ENCODE measurements at regions not wholly inside any gene's neighbourhood (a gene's known extent, or its start where the extent isn't known, plus 50 kb on each side); places are given as distances from the start of the nearest gene placed in this dataset.

DNA sequence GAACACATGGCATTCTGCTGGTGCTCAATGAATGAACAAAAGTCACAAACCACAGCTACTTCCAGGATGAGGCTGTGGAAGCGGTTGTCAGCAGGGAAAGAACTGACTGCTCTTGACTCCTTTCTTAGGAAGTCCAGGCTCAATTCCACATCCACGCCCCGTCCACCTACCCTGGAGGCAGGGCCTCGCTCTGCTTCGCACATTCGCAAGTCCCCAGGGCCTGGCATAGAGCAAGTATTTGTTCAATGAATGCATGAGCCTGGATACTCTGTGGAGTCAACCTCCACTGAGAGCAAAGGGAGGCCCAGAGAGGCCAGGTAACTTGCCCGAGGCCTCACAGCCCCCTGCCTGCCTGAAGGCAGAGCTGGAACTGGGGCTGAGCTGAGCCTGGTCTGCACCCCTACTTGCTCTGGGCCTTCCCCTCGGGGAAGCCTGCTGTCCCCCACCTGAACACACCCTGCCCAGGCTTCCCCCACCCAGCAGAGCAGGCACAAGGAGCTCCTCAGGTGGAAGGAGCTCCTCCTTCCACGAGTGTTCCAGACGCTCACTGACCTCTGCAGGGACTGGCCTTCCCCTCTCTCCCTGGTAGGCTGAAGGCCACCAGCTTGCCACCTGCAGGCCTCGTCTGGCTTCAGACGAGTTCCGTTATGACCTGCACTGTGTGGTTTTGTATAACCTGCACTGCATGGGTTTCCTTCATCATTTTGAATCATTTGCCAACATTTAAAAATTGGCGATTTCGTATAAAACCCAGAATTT, 119.3 kb upstream of the PTPN1 start:
- TF ChIP-seq JUN (IDR thresholded peaks at IDR 0.05; ENCODE audit: borderline replicate concordance, insufficient read depth, insufficient read length, low read depth) (no peak), POLR2A (IDR thresholded peaks at IDR 0.05; ENCODE audit: low read depth, low read length) (no peak), GATA2 (IDR thresholded peaks at IDR 0.05; ENCODE audit: insufficient read depth, insufficient read length, low read depth, low read length) (no peak), FOS (IDR thresholded peaks at IDR 0.05; ENCODE audit: borderline replicate concordance, insufficient read depth, low read length) (no peak), EZH2 (IDR thresholded peaks at IDR 0.05; ENCODE audit: borderline replicate concordance, low read depth, low read length, severe bottlenecking) (no peak), POLR2AphosphoS5 (IDR thresholded peaks at IDR 0.05; ENCODE audit: insufficient read depth, low read depth, low read length) (no peak)
- TF ChIP-seq, protein P1, sequence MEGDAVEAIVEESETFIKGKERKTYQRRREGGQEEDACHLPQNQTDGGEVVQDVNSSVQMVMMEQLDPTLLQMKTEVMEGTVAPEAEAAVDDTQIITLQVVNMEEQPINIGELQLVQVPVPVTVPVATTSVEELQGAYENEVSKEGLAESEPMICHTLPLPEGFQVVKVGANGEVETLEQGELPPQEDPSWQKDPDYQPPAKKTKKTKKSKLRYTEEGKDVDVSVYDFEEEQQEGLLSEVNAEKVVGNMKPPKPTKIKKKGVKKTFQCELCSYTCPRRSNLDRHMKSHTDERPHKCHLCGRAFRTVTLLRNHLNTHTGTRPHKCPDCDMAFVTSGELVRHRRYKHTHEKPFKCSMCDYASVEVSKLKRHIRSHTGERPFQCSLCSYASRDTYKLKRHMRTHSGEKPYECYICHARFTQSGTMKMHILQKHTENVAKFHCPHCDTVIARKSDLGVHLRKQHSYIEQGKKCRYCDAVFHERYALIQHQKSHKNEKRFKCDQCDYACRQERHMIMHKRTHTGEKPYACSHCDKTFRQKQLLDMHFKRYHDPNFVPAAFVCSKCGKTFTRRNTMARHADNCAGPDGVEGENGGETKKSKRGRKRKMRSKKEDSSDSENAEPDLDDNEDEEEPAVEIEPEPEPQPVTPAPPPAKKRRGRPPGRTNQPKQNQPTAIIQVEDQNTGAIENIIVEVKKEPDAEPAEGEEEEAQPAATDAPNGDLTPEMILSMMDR (IDR thresholded peaks at IDR 0.05; ENCODE audit: extremely low read depth in 1 of 2, insufficient read depth in 1 of 2, low read depth in 1 of 2, low read length in 2 of 2): no peak
- TF ChIP-seq, protein P2, sequence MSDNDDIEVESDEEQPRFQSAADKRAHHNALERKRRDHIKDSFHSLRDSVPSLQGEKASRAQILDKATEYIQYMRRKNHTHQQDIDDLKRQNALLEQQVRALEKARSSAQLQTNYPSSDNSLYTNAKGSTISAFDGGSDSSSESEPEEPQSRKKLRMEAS (IDR thresholded peaks at IDR 0.05; ENCODE audit: insufficient read depth, insufficient read length): no peak

All from endothelial cell of umbilical vein (primary cell).